ENCODE measurements at regions not wholly inside any gene's neighbourhood (a gene's known extent, or its start where the extent isn't known, plus 50 kb on each side); places are given as distances from the start of the nearest gene placed in this dataset.

GRCh38 chr6:76418560-76419223 is 346.2 kb upstream of the IMPG1 start:
- no peaks in the 10 kb centered on the region for H3K27me3 ChIP-seq (ENCODE audit: control insufficient read depth in 4 of 4, insufficient read depth in 4 of 4, low read length in 3 of 4)
- H3K27ac ChIP-seq (ENCODE audit: low read depth in 1 of 2, low read length in 2 of 2) = no peak overlapping the region
- no peak overlapping the region for H3K9ac ChIP-seq (ENCODE audit: low read depth in 1 of 2, low read length in 2 of 2)
- no peaks in the 10 kb centered on the region for H3K36me3 ChIP-seq (ENCODE audit: control insufficient read depth in 4 of 4, insufficient read depth in 3 of 4, low read depth in 1 of 4, low read length in 3 of 4)
- DNase-seq (ENCODE audit: low spot score) = no peak
- H3K4me3 ChIP-seq (ENCODE audit: low read depth in 1 of 3, low read length in 3 of 3) = no peak overlapping the region
- TF ChIP-seq TAF1 (conservative IDR thresholded peaks at IDR 0.05) (no peak), CTCF (IDR thresholded peaks at IDR 0.05; ENCODE audit: low read depth, low read length, missing input control) (no peak), ATF3 (IDR thresholded peaks at IDR 0.05) (no peak), FOXA1 (IDR thresholded peaks at IDR 0.05) (no peak), GABPA (IDR thresholded peaks at IDR 0.05 in 1 of 2, conservative IDR thresholded peaks at IDR 0.05 in 1 of 2) (no peak), RAD21 (IDR thresholded peaks at IDR 0.05) (no peak), YY1 (IDR thresholded peaks at IDR 0.05) (no peak), FOXA2 (IDR thresholded peaks at IDR 0.05) (no peak), ZBTB33 (IDR thresholded peaks at IDR 0.05) (no peak), HNF4A (conservative IDR thresholded peaks at IDR 0.05) (no peak), EGR1 (IDR thresholded peaks at IDR 0.05; ENCODE audit: low read depth in 2 of 2) (no peak), JUND (IDR thresholded peaks at IDR 0.05) (no peak), NR2F2 (IDR thresholded peaks at IDR 0.05) (no peak), REST (IDR thresholded peaks at IDR 0.05) (no peak), SP1 (IDR thresholded peaks at IDR 0.05) (no peak)
- 69% methylated on average over 3 of the region's 3 CpGs for WGBS
- H3K4me1 ChIP-seq (ENCODE audit: control insufficient read depth in 4 of 4, insufficient read depth in 4 of 4, low read length in 3 of 4) = no peaks in the 10 kb centered on the region
- H3K9me3 ChIP-seq (ENCODE audit: control insufficient read depth in 4 of 4, low read length in 3 of 4) = no peaks in the 10 kb centered on the region

All from liver (tissue), 8 donors.